C4-2B (cell line): ENCODE measurements at regions not wholly inside any gene's neighbourhood (a gene's known extent, or its start where the extent isn't known, plus 50 kb on each side); places are given as distances from the start of the nearest gene placed in this dataset.

Experiments
- CTCF ChIP-seq: fragments of 450-650 bp; conservative IDR thresholded peaks from 2 replicates; pipeline ENCODE4 v1.5.1; 2017; ENCODE audit warnings: mild to moderate bottlenecking
- ZFX ChIP-seq: fragments of 450-650 bp; IDR thresholded peaks from 2 replicates; pipeline ENCODE4 v1.6.1; 2017

- TF ChIP-seq CTCF (no peak), ZFX (no peak)
Observed at GRCh38 chr16:79369796-79370195, 230.7 kb downstream of the MAF start.
